NK-92 treated with Interleukin-12 subunit alpha and Interleukin-12 subunit beta, amount 100 ng/mL, for 24 hours (cell line): ENCODE measurements at regions not wholly inside any gene's neighbourhood (a gene's known extent, or its start where the extent isn't known, plus 50 kb on each side); places are given as distances from the start of the nearest gene placed in this dataset.
A peak's percentile ranks its signal among the peaks of the same experiment; 100 is the strongest.
"Not testable (repeated sequence)": the region's sequence is repeated elsewhere in the genome, so short reads cannot be mapped to it uniquely, and the experiment has no call there.

Experiments used
- DNase-seq: peaks from one replicate; lab custom pipeline; 2025; lab: John Stamatoyannopoulos, UW

DNA sequence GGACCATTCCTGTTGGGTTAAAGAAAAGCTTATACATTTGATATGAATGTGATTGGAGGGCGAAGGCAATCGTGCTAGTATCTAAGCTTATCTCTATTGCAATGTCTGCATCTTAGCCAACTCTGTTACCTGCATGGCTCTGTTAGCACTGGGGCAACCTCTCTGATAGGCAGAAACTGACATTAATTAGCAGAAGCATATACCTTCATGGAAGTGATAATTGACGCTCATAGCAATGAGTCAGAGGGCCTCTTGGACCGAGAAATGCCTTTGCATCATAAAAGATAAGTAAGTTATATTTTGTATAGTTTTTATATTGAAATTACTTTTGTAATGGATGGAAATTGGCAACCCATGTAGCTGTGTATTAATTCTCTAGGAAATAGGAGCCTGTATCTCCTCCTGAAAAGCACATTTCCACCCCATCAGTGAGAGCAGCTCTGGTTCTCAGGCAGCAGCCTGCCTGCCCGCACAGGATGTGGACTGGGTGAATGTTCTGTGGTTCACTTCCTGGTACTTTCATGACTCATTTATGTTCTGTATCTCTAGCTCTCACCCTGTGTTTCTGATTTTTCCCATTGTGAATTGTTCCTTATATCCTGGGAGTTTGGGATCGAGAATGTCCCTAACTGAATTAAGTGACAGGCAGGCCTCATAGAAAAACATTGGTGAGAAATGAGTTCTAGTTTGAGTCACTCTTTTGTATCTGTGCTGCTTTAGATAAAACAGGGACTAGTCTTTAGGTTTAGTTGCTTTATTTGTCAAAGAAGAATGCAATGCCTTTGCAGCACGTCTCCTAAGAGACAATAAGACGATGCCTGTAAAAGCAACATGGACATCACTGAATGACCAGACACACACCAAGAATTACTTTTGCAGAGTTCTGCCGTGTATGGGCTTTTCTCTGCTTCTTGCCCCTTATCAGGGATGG lies 344.9 kb downstream of the DCDC2C start:
- DNase-seq: peak; percentile 55

- no peak for DNase-seq
These were observed 346.1 kb downstream of the DCDC2C start for GRCh38 chr2:4049463-4049862.

DNA sequence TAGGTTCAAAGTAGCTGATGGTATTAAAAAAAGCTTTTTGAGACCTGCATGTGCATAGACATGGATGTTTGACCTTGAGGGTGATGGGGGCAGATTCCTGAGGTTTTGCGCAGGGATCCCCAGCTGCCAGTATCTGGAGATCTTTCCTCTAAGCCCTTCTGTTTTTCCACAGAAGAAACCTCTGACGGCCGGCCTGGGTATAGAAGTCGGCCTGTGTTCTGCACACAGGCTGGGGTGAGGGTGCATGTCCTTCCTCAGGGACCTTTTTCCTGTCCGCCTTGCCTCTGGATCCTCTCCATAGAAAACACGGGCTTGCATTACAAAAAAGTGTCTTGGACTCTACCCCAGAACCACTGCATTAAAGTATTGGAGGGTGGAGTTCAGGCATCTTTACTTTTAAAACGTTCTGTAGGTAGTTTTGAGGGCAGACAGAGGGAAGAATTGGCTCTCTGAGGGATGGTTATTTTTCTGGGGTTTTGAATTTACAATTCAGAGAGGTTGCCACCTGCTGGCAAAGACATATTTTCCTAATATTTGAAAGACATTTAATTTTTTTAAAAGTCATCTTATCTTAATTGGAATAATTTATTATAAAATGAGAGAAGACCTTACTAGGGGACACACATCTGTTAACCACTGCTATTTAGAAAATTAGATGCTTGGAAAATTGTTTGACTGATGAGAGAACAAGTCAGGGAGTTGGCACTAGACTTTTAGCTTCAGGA lies 350.6 kb downstream of the DCDC2C start:
- no peak for DNase-seq

DNA sequence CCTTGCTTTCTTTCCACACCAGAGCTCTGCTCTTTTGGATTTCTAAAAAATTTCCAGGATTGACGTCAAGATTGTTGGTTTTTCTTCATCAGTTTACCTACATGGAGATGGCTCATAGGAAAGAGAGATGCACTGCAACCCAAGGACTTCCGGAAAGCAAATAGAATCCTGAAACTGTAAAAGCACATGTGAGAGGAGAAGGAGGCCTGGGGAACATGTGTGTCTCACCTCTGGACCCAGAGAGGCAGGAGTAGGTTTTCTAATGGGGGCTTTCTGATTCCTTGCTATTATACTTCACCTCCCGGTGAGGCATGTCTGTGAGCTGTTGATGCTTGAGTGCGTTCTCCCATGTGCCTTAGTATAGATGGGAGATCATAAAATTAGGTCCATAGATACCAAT lies 362.8 kb downstream of the DCDC2C start:
- no peak for DNase-seq

DNA sequence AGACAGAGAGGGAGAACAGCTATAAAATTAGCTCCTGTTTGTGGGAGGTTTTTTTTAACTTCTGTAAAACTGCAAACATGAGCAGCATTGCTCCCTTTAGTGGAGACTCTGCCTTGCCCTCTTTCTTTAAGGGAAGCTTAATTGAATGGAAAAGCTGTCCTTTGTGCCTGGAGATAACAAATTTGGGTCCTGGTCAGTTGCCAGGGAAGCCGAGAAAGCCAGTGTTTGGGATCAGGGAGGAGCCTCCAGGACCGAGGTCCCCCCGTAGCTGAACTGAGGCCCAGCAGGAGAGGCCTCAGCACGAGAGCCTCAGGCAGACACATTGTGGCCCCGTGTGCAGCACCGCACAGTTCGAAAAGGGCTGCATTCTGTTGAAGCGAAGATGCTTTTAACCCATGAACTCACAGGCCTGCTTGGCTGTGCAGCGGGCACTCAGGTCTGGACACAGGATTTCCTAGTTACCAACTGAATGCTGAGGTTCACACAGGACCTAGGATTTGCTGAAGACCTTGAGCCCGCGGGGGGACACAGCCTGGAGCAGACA lies 369.7 kb downstream of the DCDC2C start:
- DNase-seq: no peak

DNA sequence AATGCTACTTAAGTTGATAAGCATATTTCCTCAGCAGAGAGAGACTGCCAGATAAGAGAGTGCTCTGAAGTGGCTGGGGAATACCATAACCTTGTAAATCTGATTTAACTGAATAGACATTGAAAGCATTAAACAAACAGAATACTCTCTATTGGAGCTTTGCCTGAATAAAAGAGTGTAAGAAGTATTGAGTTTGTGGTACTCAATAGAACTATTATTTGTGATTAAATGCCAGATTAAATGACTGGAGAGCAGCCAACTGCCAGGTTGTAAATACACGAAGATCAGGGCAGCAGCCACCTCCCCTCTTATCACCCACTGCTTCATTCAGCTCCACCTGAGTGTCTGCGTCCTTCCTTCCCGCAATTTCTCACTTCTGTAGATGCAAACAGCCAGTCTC lies 373.6 kb downstream of the DCDC2C start:
- no peak for DNase-seq

GRCh38 chr2:4085186-4085585 lies 381.8 kb downstream of the DCDC2C start:
- DNase-seq: no peak

- DNase-seq: no peak
These were observed 387.6 kb downstream of the DCDC2C start for GRCh38 chr2:4090668-4091630.

DNA sequence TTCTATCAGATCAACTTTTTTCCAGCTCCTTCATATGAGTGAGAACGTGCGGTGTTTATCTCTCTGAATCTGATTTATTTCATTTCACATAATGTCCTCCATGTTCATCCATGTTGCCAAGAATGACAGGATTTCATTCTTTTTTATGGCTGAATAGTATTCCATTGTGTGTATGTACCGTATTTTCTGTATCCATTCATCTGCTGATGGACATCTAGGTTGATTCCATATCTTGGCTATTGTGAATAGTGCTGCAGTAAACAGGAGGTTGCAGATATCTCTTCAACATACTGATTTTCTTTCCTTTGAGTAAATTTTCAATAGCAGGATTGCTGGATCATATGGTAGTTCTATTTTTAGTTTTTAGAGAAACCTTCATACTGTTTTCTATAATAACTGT lies 388.5 kb downstream of the DCDC2C start:
- DNase-seq: no peak

DNA sequence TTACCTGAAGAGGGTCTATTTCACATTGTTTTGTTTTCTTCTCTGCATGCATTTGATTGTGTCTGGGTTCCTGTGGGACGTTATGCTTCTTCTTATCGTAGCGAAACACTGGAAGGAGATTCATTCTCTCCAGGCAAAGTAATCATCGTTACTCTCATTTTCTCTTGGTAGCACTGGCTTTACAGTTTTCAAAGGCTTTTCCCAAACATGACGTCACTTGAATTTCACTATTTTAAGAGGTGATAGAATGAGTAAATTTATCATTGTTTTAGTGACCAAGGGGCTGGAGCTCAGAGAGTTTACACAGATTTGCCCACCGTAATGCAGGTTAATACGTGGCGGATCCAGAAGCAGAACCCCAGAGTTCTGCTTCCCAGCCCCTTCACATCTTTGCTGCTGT lies 391.4 kb downstream of the DCDC2C start:
- no peak for DNase-seq

- DNase-seq: no peak
These were observed 393.8 kb downstream of the DCDC2C start for GRCh38 chr2:4096978-4097766.

DNA sequence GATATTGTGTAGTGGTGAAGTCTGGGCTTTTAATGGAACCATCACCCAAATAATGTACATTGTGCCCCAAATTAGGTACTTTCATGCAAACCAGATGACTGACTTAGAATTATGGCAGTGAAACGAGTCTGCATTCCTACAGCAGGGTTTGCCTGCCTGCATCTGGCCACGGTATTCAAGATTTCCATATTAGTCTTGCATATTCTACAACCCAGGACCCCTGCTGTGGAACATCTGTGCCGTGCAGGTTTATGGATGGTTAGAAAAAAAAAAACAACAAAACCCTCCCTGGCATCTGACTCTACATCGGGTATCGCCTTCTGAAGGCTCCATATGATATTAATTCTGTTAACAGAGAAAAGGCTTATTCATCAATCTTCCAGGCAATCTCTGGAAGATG lies 394.8 kb downstream of the DCDC2C start:
- no peak for DNase-seq

DNA sequence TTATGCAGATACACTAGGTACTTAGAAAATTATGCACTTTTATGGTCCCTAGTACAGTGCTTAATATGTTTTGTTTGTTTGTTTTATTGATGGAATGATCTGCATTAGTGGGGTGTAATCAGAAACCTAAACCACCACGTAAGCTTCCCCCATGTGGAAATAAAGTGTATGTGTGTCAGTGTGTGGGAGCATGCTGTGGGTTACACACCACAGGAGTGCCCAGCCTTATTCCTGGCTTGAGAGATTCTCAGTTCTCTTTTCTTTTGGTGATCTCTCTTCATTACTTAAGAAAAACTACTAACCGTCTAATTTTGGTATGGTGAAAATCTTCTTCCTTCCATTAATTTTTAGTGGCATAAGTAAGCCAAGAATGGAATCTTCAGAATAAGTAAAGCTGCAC lies 398.6 kb downstream of the DCDC2C start:
- no peak for DNase-seq

GRCh38 chr2:4107179-4107578 lies 403.8 kb downstream of the DCDC2C start:
- no peak for DNase-seq

DNA sequence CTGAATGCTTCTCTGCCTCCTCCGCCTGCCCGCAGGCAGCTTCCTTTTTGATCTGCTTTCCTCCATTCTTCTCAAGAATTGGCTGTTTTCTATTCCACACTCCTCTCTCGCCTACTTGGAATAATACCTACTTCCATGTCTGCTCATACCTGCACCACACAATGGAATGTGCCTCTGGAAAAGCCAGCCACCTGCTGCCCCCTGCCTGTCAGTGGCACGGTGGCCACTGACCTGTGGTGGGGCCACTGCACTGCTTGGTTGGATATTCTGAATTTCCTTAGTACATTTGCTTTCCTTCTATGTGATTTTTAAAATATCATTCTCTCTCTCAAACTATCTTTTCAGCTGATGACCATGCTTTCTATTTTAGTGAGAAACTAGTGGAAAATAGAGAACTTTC lies 406.9 kb downstream of the DCDC2C start:
- no peak for DNase-seq

DNA sequence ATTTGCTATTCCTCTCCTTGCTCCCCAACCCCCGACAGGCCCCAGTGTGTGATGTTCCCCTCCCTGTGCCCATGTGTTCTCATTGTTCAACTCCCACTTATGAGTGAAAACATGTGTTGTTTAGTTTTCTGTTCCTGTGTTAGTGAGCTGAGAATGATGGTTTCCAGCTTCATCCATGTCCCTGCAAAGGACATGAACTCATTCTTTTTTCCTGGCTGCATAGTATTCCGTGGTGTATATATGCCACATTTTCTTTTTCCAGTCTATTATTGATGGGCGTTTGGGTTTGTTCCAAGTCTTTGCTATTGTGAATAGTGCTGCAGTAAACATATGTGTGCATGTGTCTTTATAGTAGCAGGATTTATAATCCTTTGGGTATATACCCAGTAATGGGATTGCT lies 412.1 kb downstream of the DCDC2C start:
- DNase-seq: not testable (repeated sequence)

DNA sequence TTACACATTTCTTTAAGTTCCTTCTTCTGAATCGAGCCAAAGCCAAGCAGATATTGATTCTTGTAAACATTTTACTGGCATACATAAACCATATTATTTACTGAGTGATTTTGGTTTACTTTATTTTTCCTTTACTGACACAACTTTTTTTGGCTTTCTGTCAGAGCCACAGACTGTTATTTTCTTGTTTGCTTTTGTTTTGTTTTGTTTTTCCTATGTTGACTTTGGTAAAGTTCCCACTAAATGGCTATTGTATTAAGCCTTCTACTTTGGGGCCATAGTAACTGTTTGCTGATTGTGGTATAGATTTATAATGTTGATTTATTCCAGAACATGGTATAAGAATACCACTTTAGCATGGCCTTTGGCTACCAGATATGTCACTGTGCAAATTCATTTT lies 419.4 kb downstream of the DCDC2C start:
- no peak for DNase-seq

- no peak for DNase-seq
These were observed 427.3 kb downstream of the DCDC2C start for GRCh38 chr2:4130651-4131050.

DNA sequence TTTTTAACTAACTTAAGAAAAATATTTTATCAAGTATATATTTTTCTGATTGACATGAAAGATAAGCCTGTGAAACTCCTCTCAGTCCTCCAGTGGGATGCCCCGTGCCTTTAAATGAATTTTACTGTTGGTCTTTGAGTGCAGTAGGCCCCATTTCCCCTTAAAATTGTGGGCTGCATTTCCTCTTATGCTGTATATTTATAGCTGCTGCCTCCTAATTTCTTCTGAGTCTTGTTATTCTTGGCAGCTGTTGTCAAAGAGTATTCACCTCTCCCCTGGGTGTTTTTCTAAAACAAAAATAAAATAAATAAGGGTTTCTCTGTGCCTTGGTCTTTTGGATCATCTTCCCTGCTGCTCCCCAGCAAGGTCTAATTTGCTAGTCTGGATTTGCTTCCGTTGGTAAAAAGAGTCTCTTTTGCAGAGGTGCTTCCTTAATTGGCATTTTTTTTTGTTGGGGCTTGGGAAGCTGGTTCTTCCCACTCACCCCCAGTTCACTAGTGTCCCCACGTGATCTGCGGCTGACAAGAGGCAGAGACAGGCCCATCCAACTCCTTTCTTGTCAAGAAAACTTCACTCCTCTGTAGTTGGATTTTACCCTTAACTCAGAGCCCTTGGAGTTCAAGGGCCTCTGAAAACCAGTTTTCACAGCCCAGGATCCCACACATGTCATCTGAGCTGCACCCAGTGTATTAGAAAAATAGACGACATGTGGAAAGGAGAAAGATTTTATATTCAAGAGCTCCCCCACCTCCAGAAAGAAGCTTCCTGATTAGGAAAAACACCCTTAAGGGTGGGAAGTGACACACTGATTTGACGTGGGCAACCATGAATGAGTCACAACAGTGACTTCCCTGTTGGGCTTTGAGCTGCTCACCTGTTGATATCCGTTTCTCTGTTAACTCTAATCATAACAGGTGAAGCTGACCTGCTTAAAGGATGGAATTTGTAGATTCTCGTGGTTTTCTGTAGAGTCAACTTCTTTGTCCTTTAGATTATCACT lies 431.5 kb downstream of the DCDC2C start:
- DNase-seq: no peak

GRCh38 chr2:4135765-4136164 lies 432.4 kb downstream of the DCDC2C start:
- DNase-seq: no peak
